GM19324 (cell line): ENCODE measurements at regions not wholly inside any gene's neighbourhood (a gene's known extent, or its start where the extent isn't known, plus 50 kb on each side); places are given as distances from the start of the nearest gene placed in this dataset.

Experiments
- ATAC-seq: cut with Tn5 transposase; IDR thresholded peaks from one replicate; pipeline ENCODE4 v1.9.1; 2021; ENCODE audit warnings: mild to moderate bottlenecking, moderate library complexity; ENCODE audit not compliant: unreplicated experiment, low FRiP score

DNA sequence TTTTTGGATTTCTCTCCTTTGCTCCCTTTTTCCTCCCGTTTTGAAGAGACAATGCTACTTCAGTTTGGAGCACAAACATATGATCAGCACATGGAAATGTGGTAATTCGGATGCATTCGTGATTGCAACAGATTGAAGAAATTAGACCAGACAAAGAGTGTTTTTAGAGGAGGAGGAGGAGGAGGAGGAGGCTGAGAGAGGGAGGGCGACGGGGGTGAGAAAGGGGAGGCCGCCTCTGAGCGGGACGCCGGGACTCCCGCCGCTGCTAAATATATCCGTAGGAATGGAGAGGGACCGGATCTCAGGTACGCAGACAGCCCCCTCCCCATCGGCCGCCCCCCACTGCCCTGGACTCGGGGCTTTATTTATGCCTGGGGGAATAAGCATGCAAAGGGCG lies 179.3 kb downstream of the SEC14L1 start:
- ATAC-seq, result no peak

DNA sequence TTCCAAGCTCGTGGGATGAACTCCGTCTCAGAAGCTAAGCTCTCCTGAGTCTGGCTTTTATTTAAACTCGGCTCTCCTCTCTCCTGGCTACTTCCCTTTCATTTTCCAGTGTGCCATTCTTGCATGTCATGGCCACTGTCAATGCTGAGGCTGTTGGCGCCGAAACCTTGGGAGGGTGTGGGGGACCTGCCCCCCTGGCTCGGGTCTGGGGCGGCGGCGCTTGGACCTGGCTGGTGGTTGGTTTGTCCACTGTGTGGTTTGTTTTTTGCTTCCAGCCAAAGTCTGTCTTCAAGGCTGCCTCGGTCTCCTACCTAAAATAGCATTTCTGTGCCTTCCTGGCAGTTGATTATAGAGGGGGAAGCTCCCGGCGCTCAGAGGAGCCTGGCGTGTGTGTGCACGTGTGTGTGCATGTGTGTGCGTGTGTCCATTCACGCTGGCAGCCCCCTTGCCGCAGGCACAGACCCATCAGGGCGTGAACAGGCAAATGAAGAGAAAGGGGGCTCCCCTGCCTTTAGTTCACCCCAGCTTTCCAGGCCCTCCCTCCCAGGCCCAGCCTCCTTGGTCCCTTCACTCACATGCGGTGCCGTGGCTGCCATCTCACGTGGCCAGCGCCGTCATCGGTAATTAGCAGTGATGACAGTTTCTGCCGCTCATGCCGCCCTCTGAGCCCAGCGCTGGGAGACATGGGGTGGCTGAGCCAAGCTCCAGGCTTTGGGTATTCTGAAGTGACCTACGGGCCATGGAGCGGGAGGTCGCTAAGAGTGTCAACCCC lies 179.9 kb downstream of the SEC14L1 start:
- ATAC-seq, result no peak

DNA sequence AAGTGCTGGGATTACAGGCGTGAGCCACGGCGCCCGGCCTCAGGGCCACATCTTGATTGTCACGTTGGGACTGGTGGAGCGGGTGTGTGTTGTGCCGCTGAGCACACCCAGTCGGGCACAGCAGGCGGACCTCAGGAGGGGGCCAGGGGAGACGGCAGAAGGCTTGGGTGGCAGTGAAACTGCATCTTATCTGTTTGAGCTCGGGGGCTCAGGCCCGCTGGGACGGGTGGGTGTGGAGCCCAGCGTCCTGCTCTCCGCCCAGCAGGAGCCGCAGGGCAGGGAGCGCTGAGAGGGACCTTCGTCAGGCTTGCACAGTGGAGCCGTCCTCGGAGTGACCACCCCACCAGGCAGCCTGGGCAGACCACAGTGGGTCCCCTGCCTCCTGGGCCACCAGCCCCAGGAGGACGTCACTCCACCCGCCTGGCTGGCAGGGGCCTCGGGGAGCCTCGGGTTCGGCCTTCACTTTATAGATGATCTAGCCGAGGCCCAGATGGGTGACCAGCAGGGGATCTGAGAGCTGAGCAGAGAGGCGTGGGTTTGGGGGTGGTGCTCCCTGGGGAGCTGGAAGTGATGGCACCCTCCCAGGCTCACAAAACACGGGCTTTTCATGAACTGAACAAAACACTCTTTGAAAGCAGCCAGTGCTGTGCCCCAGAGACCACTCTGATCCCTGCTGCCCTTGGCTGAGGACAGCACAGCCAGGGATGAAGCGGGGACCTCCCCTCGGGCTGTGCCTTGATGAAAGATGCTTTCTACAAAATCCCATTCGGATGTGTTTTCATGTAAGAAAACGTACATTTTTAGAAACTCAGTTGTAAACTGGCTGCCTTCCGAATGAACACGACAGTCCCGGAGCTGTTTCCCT lies 181.1 kb downstream of the SEC14L1 start:
- ATAC-seq, result no peak

DNA sequence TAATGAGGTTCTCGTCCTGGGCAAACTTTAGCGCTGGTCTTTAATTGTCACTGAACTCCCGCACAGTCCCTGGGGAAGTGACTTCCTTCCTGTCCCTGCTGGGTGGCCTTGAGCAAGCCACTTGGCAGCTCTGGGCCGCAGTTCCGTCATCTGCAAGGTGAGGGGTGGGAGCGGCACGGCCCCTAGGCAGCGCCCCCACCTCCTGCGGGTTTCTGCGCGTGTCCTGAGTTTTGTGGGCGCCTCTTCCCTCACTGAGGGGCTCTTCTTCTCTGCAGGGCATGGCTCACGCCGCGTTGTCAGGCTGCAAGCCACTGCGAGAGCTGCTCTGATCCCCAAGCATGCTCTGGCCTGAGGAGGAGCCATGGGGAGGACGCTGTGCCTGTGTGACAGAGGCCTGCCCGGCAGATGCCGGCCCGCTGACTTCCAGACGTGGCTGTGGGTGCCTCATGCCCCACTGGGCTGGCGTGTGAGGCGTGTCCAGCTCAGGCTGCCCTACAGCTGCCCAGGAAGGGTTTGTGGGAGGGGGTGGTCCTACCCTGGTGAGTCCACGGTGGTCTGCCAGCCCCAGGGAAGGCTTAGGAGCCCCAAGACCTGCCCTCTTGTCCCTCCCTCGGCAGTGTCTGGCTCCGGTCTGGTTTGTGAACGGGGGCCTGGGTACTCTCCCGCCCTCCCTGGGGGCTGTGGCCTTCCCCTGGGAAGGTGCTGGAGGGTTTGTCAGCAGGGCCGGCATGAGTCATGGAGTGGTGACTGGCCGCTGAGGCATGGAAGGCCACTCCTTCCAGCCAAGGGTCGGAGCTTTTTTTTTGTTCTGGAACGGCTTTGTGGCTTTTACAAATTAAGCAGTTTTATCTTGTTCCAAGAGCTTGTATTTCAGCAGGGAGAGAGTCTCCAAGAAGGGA lies 182.0 kb downstream of the SEC14L1 start:
- ATAC-seq, result no peak

DNA sequence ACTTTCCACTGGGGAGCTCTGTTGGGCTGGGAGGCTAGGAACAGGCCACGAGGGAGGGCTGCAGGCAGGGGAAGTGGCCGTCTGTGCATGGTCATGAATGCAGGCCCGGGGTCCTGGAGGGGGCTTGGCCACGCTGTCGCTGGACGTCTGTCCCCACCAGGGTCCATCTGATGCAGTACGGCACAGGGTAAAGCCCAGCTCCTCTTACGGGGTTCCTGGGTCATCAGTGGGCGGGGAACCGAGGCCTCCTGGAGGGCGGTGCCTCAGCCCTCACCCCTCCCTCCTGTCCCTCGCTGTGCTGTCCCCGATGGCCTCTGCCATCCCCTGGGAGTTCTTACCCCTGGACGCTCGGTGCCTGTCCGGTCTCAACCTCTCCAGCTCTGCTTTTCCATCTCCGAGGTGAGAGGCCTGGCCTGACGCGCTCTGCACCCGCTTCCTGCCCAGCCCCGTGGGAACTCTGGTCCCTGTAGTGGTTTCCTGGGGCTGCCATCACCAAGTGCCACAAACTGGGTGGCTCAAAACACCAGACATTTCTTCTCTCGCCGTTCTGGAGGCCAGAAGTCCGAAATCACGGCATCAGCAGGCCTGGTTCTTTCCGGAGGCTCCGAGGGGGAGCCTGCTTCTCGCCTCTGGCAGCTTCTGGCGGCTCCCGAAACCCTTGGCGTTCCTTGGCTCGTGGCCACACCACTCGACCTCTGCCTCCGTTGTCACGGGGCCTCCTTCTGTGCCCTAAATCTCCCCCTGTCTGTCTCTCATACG lies 182.8 kb downstream of the SEC14L1 start:
- ATAC-seq, result no peak

DNA sequence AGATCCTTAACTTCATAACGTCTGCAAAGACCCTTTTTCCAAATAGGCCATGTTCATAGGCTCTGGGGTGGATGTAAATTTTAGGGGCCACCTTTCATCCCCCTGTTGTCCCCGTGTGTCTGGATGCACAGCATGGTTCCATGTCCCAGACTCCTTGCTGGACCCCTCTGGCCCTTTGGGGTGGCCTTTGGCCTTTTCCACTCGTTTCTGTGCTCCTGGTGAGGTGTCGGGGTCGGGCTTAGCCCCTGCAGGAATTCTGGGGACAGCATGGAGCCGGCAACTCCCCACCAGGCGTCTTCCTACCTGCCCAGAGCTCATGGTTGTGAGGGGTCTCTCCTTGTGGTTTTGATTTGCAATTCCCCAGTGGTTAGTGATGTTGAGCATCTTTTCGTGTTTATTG lies 183.5 kb downstream of the SEC14L1 start:
- ATAC-seq, result no peak

DNA sequence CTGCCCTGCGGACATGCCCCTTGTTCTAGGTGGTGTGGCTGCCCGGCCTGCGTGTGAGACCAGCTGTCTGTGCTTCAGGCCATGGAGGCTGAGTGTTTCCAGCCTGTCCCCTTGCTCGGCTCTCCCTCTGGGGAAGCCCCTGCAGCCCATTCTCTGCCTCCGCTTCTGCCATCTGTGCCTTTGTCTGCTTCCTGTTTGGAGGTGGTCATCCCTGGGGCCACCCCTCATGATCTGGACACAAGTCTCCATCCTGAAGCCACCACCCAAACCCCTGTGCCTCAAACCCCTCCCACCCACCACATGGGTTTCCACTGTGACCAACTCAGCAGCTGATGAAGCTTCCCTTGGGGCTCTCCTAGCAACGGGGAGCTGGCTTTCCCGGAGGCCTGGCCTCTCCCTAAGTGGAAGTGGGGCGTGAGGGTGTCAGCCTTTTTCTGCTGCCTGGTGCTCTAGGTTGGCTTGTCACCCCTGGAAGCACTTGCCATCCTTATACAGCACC lies 184.9 kb downstream of the SEC14L1 start:
- ATAC-seq, result peak; percentile 20

DNA sequence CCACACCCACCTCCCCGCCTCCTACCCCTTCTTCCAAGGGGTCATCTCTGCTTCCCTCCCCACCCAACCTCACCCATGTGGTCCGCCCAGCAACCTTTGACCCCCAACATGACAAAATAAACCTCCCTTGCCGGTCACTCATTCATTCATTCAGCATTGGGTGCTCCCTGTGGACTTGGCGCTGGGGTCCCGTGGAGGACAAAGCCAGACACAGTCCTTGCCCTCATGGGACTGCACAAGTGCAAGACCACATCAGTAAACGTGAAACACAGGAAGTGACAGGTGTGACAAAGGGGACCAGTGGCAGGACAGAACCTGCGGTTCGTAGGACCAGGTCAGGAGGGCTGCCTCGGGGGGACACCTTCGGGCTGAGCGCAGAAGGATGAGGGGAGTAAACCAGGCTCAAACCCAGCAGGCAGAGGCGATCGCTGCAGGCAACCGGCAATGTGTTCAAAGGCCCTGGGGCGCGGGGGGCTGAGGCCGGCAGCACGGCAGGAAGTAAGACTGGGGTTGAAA lies 185.4 kb downstream of the SEC14L1 start:
- ATAC-seq, result no peak

DNA sequence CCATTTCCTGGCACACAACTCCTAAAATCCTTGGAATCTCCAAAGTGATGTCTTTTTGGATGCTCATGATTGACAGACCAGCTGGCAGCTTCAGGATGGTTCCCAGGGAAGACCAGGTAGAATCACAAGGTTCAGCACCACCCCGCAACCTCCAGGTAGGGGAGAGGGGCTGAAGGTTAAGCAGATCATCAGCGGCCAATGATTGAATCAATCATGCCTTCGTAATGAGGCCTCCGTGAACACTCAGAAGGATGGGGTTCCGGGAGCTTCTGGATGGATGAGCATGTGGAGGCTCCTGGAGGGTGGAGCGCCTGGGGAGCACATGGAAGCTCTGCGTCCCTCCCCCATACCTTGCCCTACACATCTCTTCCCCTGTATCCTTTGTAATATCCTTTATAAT lies 185.9 kb downstream of the SEC14L1 start:
- no peak for ATAC-seq

DNA sequence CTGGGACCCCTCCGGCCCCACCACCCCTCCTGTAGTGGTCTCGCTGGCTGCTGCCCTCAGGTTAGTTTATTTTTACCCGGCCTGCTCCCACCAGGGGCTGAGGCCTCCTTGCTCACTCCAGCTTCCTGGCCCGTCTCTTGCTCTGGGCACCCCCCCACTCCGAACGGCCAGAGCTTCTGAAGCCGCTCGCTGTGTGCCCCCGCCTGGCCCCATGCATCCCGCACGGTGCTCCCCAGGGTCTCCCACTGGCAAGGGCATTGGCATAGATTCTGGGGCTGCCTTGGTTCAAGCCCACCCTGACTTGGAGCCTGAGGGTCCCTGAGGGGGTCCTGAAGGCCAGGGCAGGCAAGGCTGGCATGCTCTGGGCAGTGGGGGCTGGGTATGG lies 186.4 kb downstream of the SEC14L1 start:
- ATAC-seq, result no peak

DNA sequence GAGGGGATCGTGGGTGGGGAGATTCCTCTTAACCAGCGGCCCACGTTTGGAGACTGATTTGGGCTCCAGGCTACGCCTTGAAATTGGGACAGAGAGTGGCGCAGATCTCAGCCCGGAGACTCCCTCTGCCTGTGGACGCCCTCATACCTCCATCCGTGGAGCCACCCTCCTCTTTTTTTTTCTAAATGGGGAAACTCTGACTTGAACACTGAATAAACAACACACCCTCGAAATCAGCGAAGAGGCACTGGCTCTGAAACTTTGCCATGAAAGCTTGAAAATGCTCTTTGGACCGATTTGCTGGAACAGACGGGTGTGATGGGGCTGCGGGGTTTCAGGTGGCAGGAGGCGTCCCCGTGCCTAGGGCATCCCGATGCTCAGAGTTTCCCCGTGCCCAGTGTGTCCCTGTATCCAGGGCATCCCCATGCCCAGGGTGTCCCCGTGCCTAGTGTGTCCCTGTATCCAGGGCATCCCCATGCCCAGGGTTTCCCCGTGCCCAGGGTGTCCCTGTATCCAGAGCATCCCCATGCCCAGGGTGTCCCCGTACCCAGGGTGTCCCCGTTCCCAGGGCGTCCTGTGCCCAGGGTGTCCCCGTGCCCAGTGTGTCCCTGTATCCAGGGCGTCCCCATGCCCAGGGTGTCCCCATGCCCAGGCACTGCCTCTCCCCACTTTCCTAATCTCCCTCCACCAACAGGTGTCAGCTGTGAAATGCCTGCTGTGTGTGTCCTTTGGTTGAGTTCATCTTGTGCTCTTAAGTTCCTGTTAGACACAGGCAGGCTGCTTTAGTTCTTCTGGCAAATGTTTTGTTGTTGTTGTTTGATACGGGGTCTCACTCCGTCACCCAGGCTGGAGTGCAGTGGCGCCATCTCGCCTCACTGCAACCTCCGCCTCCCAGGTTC lies 187.0 kb downstream of the SEC14L1 start:
- ATAC-seq, result no peak

DNA sequence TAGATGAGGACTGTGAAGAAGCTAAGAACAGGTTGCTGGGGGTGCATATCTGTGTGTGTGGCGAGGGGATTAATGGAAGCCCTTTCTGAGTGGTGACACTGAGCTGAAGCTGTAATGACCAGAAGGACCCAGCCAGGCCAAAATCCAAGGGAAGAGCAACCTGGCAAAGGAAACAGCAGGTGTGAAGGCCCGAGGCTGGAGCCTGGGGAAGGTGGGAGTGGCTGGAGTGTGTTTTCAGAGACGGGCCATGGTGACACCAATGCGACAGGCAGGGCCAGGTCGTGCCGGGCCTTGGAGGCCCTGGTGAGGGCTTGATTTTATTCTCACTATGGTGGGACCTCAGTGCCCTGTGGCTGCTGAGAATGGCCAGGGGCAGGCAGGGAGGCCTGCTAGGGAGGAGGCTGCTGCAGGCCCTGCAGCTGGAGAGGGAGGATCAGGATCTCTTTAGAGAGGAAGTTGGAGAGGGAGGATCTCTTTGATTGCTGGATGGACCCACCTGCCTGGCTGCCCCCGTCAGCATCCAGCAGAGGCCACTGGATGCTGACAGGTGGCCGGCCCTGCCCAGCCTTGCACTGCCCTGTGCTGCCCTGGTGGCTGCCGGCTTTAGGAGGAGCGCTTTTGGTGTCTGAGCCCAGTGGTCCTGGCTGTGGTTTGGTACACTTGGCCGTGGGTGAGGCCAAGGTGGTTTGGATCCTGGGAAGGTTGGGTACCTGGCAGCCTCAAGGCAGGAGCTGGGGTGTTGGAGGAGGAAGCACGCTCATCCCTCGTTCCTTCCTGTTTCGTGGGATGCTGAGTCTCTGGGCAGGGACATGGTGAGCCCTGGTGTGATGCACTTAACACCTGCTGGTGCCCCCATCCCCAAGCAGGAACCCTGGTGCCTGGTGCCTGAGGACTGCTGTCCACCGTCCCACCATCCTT lies 188.3 kb downstream of the SEC14L1 start:
- ATAC-seq, result no peak

DNA sequence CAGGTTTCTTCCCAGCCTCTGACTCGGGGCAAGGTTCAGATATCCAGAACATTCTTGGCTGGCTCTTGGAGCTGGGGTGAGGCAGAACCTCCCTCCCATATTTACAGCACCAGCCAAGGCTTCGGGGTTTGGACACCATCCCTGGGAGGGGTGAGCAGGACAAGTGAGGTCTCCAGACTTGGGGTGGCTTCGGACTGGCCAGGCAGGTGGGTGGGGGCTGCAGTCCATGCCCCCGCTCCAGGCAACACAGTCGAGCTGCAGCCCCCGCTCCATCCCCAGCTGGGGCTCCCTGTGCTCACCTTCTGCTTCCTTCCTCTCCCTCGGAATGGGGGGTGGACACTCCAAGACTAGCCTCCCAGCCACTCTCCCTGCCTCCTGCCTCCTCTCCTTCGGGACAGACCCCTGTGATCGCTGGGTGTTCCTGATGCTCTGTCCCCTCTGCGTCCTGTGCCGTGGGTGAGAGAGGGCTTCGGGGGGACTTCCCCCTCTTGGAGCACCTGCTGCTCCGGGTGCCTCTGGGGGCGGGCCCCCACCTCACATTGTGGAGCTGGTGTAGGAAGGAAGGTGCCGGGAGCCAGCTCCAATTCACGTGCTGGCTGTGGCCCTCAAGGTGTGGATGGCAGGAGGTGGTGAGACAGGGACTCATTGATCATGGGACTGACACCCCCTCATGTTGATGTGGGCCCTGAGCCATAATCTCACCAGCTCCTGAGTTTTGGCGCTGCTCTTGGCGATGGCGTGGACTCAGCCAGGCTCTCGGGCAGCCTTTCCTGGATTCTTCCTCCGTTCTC lies 189.2 kb downstream of the SEC14L1 start:
- ATAC-seq, result no peak

DNA sequence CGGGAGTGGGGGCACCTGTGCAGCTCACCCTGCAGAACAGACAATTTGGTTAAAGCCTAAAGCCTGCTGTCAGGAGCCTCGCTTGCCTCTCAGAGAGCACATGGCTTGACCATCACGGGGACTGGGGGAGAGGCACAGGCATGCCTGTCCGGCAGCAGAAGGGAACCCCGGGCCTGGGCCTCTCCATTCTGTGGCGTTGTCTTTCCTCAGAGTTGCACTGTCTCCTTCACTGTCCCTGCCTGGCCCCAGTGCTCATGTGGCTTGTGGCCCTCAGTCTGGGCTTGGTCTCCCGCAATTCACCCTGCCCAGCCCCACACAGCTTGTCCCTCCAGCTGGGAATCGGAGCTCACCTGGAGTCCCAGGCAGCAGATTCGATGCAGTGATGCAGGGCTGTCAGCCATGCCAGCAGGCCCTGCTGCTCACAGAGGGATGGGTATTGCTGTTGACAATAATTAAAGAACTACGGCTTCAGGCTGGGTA lies 189.9 kb downstream of the SEC14L1 start:
- ATAC-seq, result no peak

DNA sequence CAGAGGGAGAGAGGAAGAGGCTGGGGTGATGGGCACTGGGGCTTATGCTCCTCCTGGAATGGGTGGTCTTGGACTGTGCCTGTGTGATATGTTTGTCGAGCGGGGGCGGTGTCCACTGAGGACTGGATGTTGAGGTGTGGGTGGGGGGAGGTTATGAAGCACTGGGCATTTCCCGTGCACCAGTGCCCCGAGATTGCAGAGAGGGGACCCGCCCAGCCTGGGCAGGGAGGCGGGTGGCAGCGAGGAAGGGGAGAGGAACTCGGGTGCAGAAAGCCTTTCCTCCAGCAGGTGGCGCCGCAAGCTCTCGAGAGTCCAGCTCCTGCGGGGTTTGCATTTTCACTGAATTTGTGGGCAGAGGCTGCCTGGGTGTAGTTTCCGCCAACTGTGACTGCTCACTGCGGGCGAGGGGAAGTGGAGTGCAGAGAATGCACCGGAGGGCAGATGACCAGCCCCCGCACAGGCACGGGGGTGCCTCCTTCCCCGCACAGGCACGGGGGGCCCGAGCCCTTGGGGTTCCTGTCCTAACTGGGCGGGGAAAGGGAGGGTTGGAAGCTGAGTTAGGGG lies 190.6 kb downstream of the SEC14L1 start:
- ATAC-seq, result peak; percentile 71
